ENCODE measurements at regions not wholly inside any gene's neighbourhood (a gene's known extent, or its start where the extent isn't known, plus 50 kb on each side); places are given as distances from the start of the nearest gene placed in this dataset.

GRCh38 chr5:99239826-99240360, 311.1 kb upstream of the CHD1 start:
- TF ChIP-seq, protein P1, sequence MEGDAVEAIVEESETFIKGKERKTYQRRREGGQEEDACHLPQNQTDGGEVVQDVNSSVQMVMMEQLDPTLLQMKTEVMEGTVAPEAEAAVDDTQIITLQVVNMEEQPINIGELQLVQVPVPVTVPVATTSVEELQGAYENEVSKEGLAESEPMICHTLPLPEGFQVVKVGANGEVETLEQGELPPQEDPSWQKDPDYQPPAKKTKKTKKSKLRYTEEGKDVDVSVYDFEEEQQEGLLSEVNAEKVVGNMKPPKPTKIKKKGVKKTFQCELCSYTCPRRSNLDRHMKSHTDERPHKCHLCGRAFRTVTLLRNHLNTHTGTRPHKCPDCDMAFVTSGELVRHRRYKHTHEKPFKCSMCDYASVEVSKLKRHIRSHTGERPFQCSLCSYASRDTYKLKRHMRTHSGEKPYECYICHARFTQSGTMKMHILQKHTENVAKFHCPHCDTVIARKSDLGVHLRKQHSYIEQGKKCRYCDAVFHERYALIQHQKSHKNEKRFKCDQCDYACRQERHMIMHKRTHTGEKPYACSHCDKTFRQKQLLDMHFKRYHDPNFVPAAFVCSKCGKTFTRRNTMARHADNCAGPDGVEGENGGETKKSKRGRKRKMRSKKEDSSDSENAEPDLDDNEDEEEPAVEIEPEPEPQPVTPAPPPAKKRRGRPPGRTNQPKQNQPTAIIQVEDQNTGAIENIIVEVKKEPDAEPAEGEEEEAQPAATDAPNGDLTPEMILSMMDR (conservative IDR thresholded peaks at IDR 0.05; ENCODE audit: low read depth, low read length), result no peak
- TF ChIP-seq EZH2phosphoT487 (IDR thresholded peaks at IDR 0.05; ENCODE audit: borderline replicate concordance, low read length) (no peak), EZH2 (IDR thresholded peaks at IDR 0.05; ENCODE audit: low read length, unreplicated experiment) (no peak)

Measured in PC-3 (cell line).